ENCODE measurements at regions not wholly inside any gene's neighbourhood (a gene's known extent, or its start where the extent isn't known, plus 50 kb on each side); places are given as distances from the start of the nearest gene placed in this dataset.

DNA sequence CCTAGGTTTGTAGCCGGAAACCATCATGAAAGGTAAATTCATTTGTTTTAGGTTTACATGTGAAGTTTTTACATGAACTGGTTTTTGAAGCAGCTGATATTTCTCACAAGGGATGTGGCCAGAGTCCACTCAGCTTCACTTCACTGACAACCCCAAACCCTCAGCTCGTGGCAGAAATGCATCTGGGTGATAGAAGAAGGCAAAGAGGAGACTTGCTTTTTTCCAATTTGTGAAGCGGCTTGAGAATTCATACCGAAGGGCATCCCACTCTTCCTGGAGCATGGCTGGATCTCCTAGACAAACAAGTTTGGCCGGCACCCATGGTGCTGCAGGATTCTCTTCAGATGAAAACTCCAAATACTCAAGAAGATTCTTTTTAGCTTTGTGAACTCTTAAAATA is 392.8 kb upstream of the CNR1 start:
- no peak for DNase-seq
- H3K27ac Mint-ChIP-seq: no peak overlapping the region
- intact Hi-C loops (cut with micrococcal nuclease): no loop called here
- no peaks in the 10 kb centered on the region for H3K4me1 Mint-ChIP-seq
- no peak overlapping the region for H3K4me3 Mint-ChIP-seq
- H3K36me3 Mint-ChIP-seq (ENCODE audit: low read depth): no peaks in the 10 kb centered on the region
- peaks cover 4% of the 10 kb centered on the region for H3K9me3 Mint-ChIP-seq
- H3K27me3 Mint-ChIP-seq: no peaks in the 10 kb centered on the region

DNA sequence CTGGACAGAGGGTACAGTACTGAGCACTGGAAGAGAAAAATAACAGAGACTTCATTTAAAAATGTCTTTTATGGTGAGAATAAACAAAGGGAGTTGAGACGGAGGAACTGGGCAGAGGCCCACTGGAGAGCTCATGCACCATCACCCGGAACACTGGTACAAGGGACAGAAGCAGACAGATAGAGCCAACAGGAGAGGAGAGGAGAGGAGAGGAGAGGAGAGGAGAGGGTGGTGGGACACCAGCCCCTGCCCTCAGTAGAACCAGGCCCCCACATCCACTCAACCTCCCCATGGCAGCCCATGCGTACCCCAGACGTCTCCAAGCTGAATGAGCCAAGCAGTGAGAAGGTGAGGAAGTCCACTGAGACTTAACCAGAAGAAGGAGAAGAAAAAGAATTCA is 390.5 kb upstream of the CNR1 start:
- intact Hi-C loops (cut with micrococcal nuclease): no loop called here
- DNase-seq: no peak
- Mint-ChIP-seq H3K4me3 (no peak overlapping the region), H3K9me3 (peaks cover 4% of the 10 kb centered on the region), H3K4me1 (no peaks in the 10 kb centered on the region), H3K27me3 (no peaks in the 10 kb centered on the region), H3K27ac (no peak overlapping the region), H3K36me3 (ENCODE audit: low read depth) (no peaks in the 10 kb centered on the region)

DNA sequence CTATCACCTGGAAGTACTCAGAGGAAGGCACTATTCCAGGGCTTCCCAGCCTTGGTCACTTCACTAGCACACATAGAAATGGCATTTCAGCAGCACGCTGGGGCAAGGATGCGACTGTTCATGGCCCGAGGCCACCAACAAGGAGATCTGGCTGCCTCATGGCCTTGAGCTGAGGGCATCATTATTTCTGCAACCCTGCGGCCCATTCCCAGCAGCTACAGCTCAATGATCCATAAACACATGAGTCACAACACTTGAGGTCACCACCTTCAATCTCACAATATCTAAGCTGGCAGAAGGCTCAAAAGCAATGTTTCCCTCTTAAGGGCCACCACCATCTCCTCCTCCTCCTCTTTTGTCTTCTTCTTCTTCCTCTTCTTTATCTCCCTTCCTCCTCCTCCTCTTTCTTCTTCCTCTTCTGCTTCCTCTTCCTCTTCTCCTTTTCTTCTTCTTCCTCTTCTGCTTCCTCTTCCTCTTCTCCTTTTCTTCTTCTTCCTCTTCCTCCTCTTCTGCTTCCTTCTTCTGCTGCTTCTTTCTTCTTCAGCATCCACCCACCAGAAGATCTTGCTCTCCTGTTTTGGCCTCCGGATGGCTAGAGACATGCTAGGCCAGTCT is 382.9 kb upstream of the CNR1 start:
- H3K4me1 Mint-ChIP-seq: peaks cover 1% of the 10 kb centered on the region
- no peaks in the 10 kb centered on the region for H3K27me3 Mint-ChIP-seq
- H3K4me3 Mint-ChIP-seq: no peak overlapping the region
- H3K36me3 Mint-ChIP-seq (ENCODE audit: low read depth): no peaks in the 10 kb centered on the region
- H3K27ac Mint-ChIP-seq: no peak overlapping the region
- intact Hi-C loops (cut with micrococcal nuclease): no loop called here
- H3K9me3 Mint-ChIP-seq: peaks cover 4% of the 10 kb centered on the region
- DNase-seq: no peak

DNA sequence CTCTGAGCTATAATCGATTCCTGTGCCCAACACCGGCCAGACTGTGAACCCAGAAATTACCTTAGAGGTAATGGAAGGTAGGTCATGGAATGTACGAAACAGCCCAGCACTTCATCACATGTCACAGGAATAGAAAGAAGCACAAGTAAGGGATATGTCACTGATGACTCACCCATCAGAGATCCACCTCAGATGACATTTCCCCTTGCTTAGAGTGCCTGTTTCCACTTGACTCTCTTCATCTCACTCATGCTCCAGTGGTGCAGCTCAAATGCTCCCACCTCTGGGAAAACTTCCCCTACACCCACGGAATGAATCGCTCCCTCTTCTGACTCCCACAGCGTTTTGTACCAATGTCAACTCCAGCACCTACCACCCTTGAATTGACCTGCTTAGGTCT is 381.6 kb upstream of the CNR1 start:
- no peak overlapping the region for H3K27ac Mint-ChIP-seq
- H3K9me3 Mint-ChIP-seq: peaks cover 4% of the 10 kb centered on the region
- no peaks in the 10 kb centered on the region for H3K27me3 Mint-ChIP-seq
- no peak overlapping the region for H3K4me3 Mint-ChIP-seq
- intact Hi-C loops (cut with micrococcal nuclease): no loop called here
- no peaks in the 10 kb centered on the region for H3K36me3 Mint-ChIP-seq (ENCODE audit: low read depth)
- DNase-seq: no peak
- peaks cover 1% of the 10 kb centered on the region for H3K4me1 Mint-ChIP-seq

- intact Hi-C loops (cut with micrococcal nuclease): no loop called here
- no peaks in the 10 kb centered on the region for H3K9me3 Mint-ChIP-seq
- H3K36me3 Mint-ChIP-seq (ENCODE audit: low read depth): no peaks in the 10 kb centered on the region
- H3K4me3 Mint-ChIP-seq: no peak overlapping the region
- DNase-seq: no peak
- H3K27ac Mint-ChIP-seq: no peak overlapping the region
- H3K27me3 Mint-ChIP-seq: no peaks in the 10 kb centered on the region
- peaks cover 1% of the 10 kb centered on the region for H3K4me1 Mint-ChIP-seq
Observed at GRCh38 chr6:88545991-88546390, 379.8 kb upstream of the CNR1 start.

- H3K27me3 Mint-ChIP-seq: no peaks in the 10 kb centered on the region
- H3K4me3 Mint-ChIP-seq: no peak overlapping the region
- peaks cover 1% of the 10 kb centered on the region for H3K4me1 Mint-ChIP-seq
- H3K36me3 Mint-ChIP-seq (ENCODE audit: low read depth): no peaks in the 10 kb centered on the region
- H3K9me3 Mint-ChIP-seq: no peaks in the 10 kb centered on the region
- intact Hi-C loops (cut with micrococcal nuclease): no loop called here
- H3K27ac Mint-ChIP-seq: no peak overlapping the region
- DNase-seq: no peak
Observed at GRCh38 chr6:88544986-88545612, 379.0 kb upstream of the CNR1 start.

DNA sequence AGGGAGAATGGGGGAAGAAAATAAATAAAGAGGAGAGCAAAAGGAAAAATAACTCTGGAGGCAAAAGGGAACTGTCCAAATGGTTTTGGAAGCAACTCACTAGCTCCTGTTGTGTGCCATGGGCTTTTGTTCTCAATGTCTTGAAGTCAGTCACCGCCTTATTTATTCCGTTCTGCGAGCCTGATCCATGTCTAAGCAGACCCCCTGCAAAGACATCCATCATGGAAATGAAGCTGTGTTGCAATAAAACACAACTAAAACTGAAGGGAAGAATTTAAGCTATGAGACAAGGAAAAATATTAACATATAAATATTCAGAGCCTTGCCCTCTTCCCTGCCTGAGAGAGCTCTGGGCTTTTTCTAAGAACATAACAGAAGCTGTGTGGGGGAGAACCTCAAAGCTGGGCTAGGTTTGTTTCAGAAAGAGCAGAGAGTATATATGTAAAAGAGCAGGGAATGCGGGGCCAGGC is 373.2 kb upstream of the CNR1 start:
- Mint-ChIP-seq H3K9me3 (no peaks in the 10 kb centered on the region), H3K4me3 (no peak overlapping the region), H3K27me3 (peaks cover 7% of the 10 kb centered on the region), H3K36me3 (ENCODE audit: low read depth) (no peaks in the 10 kb centered on the region), H3K4me1 (no peaks in the 10 kb centered on the region), H3K27ac (no peak overlapping the region)
- DNase-seq: no peak
- intact Hi-C loops (cut with micrococcal nuclease): no loop called here

DNA sequence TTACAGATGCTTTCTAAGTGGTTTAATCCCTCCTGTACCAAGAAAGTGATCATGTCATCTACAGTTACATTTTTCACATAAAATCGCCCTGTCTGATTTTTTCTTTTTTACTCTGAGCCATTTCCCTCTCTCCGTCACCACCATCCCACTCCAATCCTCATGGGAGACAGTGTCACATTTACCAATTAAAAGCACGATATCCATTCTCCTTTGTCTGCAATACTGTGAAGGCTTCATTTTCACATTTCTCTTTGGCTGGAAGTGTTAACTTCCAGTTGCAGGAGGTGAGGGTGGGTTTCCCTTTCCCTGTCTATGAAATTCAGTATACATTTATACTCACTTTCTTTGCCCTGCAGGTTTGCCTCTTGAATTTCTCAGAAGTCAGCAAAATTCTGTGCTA is 372.7 kb upstream of the CNR1 start:
- DNase-seq: no peak
- Mint-ChIP-seq H3K27me3 (peaks cover 7% of the 10 kb centered on the region), H3K4me3 (no peak overlapping the region), H3K36me3 (ENCODE audit: low read depth) (no peaks in the 10 kb centered on the region), H3K9me3 (no peaks in the 10 kb centered on the region), H3K4me1 (no peaks in the 10 kb centered on the region), H3K27ac (no peak overlapping the region)
- intact Hi-C loops (cut with micrococcal nuclease): no loop called here

GRCh38 chr6:88538130-88538706 is 372.1 kb upstream of the CNR1 start:
- Mint-ChIP-seq H3K27ac (no peak overlapping the region), H3K9me3 (no peaks in the 10 kb centered on the region), H3K36me3 (ENCODE audit: low read depth) (no peaks in the 10 kb centered on the region), H3K4me1 (no peaks in the 10 kb centered on the region), H3K27me3 (peaks cover 7% of the 10 kb centered on the region), H3K4me3 (no peak overlapping the region)
- intact Hi-C loops (cut with micrococcal nuclease): no loop called here
- DNase-seq: no peak

DNA sequence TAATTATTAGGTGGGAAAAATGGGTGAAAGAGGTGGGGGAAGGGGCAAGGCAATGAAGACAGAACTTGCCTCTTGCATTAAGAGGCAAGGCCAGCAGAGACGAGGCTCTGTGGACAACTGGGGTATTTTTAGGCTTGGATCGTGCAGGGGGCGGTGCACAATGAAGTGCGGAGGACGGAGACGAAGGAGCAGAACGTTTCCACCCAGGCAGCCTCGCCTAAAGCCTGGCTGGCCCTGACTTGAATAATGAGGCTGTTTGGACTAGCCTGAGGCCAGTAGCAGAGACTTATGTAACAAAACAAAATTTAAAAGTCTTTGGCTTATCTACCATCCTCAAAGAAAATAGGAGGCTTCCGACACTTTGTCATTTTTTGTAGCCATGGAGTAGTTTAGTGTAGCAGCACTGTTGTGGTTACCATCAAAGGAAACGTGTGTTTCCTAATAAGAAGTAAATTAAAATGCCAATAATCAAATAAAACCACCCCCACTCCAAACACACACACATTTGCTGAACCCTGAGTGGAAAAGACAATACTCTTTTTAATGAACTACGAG is 370.0 kb upstream of the CNR1 start:
- no peak overlapping the region for H3K4me3 Mint-ChIP-seq
- H3K4me1 Mint-ChIP-seq: no peaks in the 10 kb centered on the region
- H3K27ac Mint-ChIP-seq: no peak overlapping the region
- H3K36me3 Mint-ChIP-seq (ENCODE audit: low read depth): no peaks in the 10 kb centered on the region
- peaks cover 7% of the 10 kb centered on the region for H3K27me3 Mint-ChIP-seq
- no peaks in the 10 kb centered on the region for H3K9me3 Mint-ChIP-seq
- no peak for DNase-seq
- intact Hi-C loops (cut with micrococcal nuclease): no loop called here

DNA sequence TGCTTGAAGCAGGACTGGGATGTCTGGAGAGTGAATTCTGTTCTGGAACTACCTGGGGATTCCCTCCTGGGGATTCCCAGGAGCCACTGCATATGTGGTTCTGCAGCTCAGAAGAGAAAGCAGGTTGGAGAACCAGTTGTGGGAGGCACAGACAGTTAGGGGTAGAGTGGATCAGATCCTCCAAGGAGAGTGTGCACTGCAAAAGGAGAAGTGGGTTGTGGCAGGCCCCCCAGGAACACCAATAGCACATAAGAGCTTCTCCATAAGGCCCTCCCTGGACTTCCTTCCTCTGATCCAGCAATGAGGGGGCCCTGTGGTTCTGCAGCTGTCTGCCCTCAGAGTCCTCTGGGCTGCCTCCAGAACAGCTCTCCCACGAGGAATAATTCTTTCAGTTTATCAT is 369.2 kb upstream of the CNR1 start:
- no peak for DNase-seq
- Mint-ChIP-seq H3K4me1 (no peaks in the 10 kb centered on the region), H3K36me3 (ENCODE audit: low read depth) (no peaks in the 10 kb centered on the region), H3K27me3 (peaks cover 7% of the 10 kb centered on the region), H3K9me3 (no peaks in the 10 kb centered on the region), H3K4me3 (no peak overlapping the region), H3K27ac (no peak overlapping the region)
- intact Hi-C loops (cut with micrococcal nuclease): no loop called here

GRCh38 chr6:88532241-88532860 is 366.2 kb upstream of the CNR1 start:
- DNase-seq: no peak
- intact Hi-C loops (cut with micrococcal nuclease): no loop called here
- H3K9me3 Mint-ChIP-seq: no peaks in the 10 kb centered on the region
- H3K4me1 Mint-ChIP-seq: no peaks in the 10 kb centered on the region
- no peak overlapping the region for H3K4me3 Mint-ChIP-seq
- no peaks in the 10 kb centered on the region for H3K36me3 Mint-ChIP-seq (ENCODE audit: low read depth)
- peaks cover 5% of the 10 kb centered on the region for H3K27me3 Mint-ChIP-seq
- H3K27ac Mint-ChIP-seq: no peak overlapping the region

DNA sequence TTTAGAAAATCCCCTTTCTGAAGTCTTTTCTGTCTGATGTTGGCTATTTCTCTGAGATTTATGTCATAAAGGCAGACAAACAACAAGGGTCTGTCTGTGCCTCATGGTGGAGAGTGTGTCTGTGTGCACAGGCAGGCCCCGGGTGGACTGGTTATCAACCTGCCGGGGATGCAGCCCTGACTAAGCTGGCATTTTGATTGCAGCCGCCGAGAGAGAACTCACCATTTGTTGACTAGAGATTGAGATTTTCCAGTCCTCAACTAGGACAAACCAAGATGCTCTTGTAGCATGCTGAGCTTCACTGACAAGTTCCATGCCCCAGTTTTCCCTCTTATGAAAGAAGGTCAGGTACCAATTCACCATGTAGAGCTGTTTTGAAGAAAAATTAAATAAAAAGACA is 363.6 kb upstream of the CNR1 start:
- H3K4me3 Mint-ChIP-seq: no peak overlapping the region
- intact Hi-C loops (cut with micrococcal nuclease): no loop called here
- no peak for DNase-seq
- peaks cover 1% of the 10 kb centered on the region for H3K9me3 Mint-ChIP-seq
- H3K36me3 Mint-ChIP-seq (ENCODE audit: low read depth): no peaks in the 10 kb centered on the region
- H3K27me3 Mint-ChIP-seq: no peaks in the 10 kb centered on the region
- no peaks in the 10 kb centered on the region for H3K4me1 Mint-ChIP-seq
- no peak overlapping the region for H3K27ac Mint-ChIP-seq

GRCh38 chr6:88520445-88520844 is 354.3 kb upstream of the CNR1 start:
- no peaks in the 10 kb centered on the region for H3K4me1 Mint-ChIP-seq
- H3K9me3 Mint-ChIP-seq: peaks cover 5% of the 10 kb centered on the region
- intact Hi-C loops (cut with micrococcal nuclease): no loop called here
- no peaks in the 10 kb centered on the region for H3K36me3 Mint-ChIP-seq (ENCODE audit: low read depth)
- H3K27me3 Mint-ChIP-seq: no peaks in the 10 kb centered on the region
- no peak for DNase-seq
- H3K27ac Mint-ChIP-seq: no peak overlapping the region
- no peak overlapping the region for H3K4me3 Mint-ChIP-seq

All from activated CD4-positive, alpha-beta T cell treated with anti-CD3 and anti-CD28 coated beads, Interleukin-2, amount 10 ng/mL, durations not matched to agents 24 days and 14 days (primary cell).